AG04449 (cell line): ENCODE measurements at regions not wholly inside any gene's neighbourhood (a gene's known extent, or its start where the extent isn't known, plus 50 kb on each side); places are given as distances from the start of the nearest gene placed in this dataset.

Experiments
- CTCF ChIA-PET: fragments of 350-600 bp; formaldehyde crosslinking; extraction: SDS; loops from one replicate; lab custom pipeline; 2021; ENCODE audit warnings: antibody characterized with exemption; lab: Yijun Ruan, JAX
- POLR2A ChIA-PET: fragments of 400-600, 350-600 bp; formaldehyde crosslinking; extraction: SDS; loops from one replicate; lab custom pipeline; 2020; ENCODE audit warnings: antibody characterized with exemption, inconsistent platforms; lab: Yijun Ruan, JAX
- DNase-seq: peaks from one replicate; pipeline ENCODE4 v3.0.0-alpha.2; 2010; ENCODE audit warnings: low read depth, low spot score
- H3K4me3 ChIP-seq: 2 replicates; pipeline ENCODE4 v1.5.1; 2011; ENCODE audit warnings: low read depth, mild to moderate bottlenecking, control low read depth, low read length
- TF ChIP-seq, protein P1 (sequence below): IDR thresholded peaks from one replicate; pipeline ENCODE4 v1.5.1; 2011; ENCODE audit warnings: mild to moderate bottlenecking, moderate library complexity, low read length, control low read depth, inconsistent platforms; ENCODE audit not compliant: insufficient read depth; ENCODE audit errors: missing control alignments

DNA sequence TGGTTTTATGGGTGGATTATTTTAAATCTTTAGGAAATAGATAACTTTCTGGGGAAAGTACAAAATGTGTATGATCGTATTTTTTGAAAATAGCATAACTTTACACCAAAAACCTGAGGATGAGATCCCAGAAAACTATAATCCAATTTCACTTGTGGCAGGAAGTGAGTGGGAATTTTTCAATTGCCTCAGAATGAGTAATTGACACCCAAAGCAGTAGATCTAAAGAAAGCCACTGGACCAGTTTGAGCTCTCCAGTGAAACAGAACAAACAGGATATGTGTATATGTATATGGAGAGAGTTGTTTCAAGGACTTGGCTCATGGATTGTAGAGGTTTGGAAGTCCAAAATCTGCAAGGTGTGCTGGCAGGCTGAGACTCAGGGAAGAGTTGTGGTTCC is 109.2 kb upstream of the SHB start:
- H3K4me3 ChIP-seq = no peak overlapping the region
- DNase-seq = no peak
- ChIA-PET CTCF (interaction anchor here (1.1 to 4.9 kb wide), 3 partner anchors 10 to 265 kb away, joined by 3 to 33 read pairs (median 3); no protein-coding TSS in a partner anchor), POLR2A (no interaction called here)
- TF ChIP-seq, protein P1, sequence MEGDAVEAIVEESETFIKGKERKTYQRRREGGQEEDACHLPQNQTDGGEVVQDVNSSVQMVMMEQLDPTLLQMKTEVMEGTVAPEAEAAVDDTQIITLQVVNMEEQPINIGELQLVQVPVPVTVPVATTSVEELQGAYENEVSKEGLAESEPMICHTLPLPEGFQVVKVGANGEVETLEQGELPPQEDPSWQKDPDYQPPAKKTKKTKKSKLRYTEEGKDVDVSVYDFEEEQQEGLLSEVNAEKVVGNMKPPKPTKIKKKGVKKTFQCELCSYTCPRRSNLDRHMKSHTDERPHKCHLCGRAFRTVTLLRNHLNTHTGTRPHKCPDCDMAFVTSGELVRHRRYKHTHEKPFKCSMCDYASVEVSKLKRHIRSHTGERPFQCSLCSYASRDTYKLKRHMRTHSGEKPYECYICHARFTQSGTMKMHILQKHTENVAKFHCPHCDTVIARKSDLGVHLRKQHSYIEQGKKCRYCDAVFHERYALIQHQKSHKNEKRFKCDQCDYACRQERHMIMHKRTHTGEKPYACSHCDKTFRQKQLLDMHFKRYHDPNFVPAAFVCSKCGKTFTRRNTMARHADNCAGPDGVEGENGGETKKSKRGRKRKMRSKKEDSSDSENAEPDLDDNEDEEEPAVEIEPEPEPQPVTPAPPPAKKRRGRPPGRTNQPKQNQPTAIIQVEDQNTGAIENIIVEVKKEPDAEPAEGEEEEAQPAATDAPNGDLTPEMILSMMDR = no peak

DNA sequence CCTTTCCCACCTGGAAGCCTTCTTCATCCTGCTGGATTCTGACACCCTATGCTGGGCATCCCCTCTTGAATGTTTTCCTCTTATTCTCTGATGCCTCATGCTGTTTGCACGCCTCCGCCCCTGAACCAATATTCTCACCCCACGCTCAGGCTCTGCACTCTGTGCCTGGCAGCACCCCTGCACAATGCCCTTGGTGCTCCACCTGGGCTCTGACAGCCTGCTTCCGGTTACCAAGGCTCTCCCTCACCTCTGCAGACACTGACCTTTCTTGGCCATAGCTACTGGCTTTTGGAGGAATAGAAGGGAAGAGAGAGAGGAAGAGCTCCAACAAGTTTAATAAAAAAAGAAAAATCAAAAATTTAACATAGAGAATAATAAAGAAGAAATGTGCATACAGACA is 108.7 kb upstream of the SHB start:
- POLR2A ChIA-PET = no interaction called here

DNA sequence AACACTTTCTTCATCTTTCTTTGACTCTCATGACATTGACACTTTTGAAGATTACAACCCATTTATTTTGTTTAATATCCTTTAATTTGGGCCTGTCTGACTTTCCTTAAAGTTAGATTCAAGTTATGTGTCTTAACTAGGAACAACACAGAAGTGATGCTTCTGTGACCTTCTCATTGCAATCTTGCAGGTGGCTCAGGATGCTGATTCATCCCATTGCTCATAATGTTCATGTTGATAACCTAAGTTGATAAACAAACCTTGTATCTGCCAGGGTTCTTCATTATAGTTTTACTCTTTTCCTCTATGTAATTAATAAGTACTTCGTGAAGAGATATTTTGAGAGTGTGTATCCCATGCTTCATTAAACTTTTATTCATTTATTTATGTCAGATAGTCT is 107.2 kb upstream of the SHB start:
- no peak for DNase-seq
- POLR2A ChIA-PET = no interaction called here
- CTCF ChIA-PET = interaction anchor here (4.9 kb wide), 1 partner anchor 16 kb away, joined by 33 read pairs; no protein-coding TSS in a partner anchor
- H3K4me3 ChIP-seq = no peak overlapping the region
- TF ChIP-seq, protein P1 = no peak

More for the DNA sequence above, 108.7 kb upstream of the SHB start:
- TF ChIP-seq, protein P1 = no peak
- H3K4me3 ChIP-seq = no peak overlapping the region
- CTCF ChIA-PET = interaction anchor here (1.1 to 4.9 kb wide), 3 partner anchors 9 to 264 kb away, joined by 3 to 33 read pairs (median 3); no protein-coding TSS in a partner anchor
- DNase-seq = no peak

DNA sequence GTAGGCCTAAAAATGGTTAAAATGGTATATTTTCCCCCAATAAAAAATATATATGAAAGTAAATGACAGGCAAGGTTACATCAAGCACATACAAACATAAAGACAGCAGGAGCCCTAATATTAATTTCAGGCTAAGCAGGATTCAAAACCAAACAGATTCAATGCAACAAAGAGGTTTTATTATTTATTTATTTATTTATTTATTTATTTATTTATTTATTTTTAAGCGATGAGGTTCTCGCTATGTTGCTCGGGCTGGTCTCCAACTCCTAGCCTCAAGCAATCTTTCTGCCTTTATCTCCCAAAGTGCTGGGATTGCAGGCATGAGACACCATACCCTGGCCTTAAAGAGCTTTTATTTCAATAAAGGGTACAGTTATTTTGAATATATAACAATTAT is 106.4 kb upstream of the SHB start:
- no peak for DNase-seq
- no peak overlapping the region for H3K4me3 ChIP-seq
- TF ChIP-seq, protein P1 = no peak
- ChIA-PET CTCF (interaction anchor here (1.0 to 4.9 kb wide), 2 partner anchors 15 to 88 kb away, joined by 3 to 33 read pairs; no protein-coding TSS in a partner anchor), POLR2A (no interaction called here)

DNA sequence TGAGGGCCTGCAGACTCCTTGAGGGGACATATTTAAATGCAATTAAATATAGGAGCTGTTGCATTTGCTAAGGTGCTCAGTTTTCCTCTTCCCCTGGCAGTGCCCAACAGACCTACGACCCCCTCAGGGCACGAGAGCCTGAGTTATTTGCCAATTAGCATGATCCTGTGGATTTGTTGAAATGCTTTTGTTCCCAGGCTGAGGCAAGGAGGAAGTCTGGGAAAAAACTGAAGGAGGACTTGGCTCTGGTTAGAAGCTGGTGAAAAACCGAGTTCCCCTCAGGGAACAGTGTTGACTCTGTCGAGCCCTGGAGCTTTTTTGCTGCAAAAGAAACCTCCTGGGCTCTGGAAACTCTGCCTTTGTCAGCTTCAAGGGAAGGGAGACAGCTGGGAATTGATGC is 103.6 kb upstream of the SHB start:
- ChIA-PET CTCF (interaction anchor here (1.0 to 5.5 kb wide), 3 partner anchors 10 to 85 kb away, joined by 3 to 44 read pairs (median 6); no protein-coding TSS in a partner anchor), POLR2A (no interaction called here)
- TF ChIP-seq, protein P1 = no peak
- DNase-seq = no peak
- H3K4me3 ChIP-seq = no peak overlapping the region

DNA sequence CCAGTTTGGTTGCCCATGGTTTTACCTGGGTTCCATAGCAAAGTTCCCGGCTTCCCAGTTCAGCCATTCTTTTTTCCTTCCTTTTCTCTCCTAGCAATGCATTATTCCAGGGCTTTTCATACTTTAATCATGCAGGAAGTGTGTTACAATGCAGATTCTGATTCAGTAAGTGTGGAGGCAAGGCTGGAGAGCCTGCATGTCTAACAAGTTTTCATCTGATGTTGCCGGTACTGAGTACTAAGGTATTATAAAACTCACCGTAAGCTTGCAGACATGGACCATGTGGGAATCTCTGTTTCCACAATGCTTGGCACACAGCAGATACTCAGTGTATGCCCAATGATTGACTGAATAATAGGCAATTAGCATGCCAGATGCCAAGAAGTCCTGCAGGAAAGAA is 102.9 kb upstream of the SHB start:
- ChIA-PET POLR2A (no interaction called here), CTCF (interaction anchor here (1.0 to 5.5 kb wide), 3 partner anchors 9 to 84 kb away, joined by 3 to 44 read pairs (median 6); no protein-coding TSS in a partner anchor)

More for the DNA sequence above, 102.9 kb upstream of the SHB start:
- TF ChIP-seq, protein P1 = no peak
- no peak overlapping the region for H3K4me3 ChIP-seq
- DNase-seq = no peak
